ENCODE measurements at regions not wholly inside any gene's neighbourhood (a gene's known extent, or its start where the extent isn't known, plus 50 kb on each side); places are given as distances from the start of the nearest gene placed in this dataset.

GRCh38 chr17:53909802-53910201 is 87.1 kb downstream of the KIF2B start:
- no peaks in the 10 kb centered on the region for H3K27me3 ChIP-seq
- no peaks in the 10 kb centered on the region for H3K9me3 ChIP-seq
- no peaks in the 10 kb centered on the region for H3K4me1 ChIP-seq
- DNase-seq, result no peak
- H3K36me3 ChIP-seq, result no peaks in the 10 kb centered on the region
- TF ChIP-seq, protein P1, sequence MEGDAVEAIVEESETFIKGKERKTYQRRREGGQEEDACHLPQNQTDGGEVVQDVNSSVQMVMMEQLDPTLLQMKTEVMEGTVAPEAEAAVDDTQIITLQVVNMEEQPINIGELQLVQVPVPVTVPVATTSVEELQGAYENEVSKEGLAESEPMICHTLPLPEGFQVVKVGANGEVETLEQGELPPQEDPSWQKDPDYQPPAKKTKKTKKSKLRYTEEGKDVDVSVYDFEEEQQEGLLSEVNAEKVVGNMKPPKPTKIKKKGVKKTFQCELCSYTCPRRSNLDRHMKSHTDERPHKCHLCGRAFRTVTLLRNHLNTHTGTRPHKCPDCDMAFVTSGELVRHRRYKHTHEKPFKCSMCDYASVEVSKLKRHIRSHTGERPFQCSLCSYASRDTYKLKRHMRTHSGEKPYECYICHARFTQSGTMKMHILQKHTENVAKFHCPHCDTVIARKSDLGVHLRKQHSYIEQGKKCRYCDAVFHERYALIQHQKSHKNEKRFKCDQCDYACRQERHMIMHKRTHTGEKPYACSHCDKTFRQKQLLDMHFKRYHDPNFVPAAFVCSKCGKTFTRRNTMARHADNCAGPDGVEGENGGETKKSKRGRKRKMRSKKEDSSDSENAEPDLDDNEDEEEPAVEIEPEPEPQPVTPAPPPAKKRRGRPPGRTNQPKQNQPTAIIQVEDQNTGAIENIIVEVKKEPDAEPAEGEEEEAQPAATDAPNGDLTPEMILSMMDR (IDR thresholded peaks at IDR 0.05; ENCODE audit: low read depth, low read length), result no peak
- H3K4me3 ChIP-seq (ENCODE audit: low read depth, low read length), result no peak overlapping the region

DNA sequence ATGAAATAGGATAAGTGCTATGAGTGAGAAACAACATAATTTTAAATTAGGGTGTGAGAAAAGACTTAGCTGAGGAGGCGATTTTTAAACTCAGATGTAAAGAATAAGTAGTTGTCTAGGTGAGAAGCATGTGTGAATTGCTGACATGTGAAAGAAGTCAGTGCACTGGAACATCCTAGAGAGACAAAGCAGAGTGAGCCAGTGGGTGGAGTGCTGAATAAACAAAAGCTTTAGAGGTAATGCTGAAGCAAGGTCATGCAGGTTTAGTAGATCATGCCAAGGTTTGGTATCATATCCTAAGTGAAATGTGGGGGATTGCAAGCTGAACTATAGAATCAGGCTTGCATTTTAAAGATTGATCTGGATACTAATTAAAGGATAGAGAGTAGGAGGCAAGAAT is 89.4 kb downstream of the KIF2B start:
- no peaks in the 10 kb centered on the region for H3K36me3 ChIP-seq
- H3K4me1 ChIP-seq, result no peaks in the 10 kb centered on the region
- H3K4me3 ChIP-seq (ENCODE audit: low read depth, low read length), result no peak overlapping the region
- TF ChIP-seq, protein P1 (IDR thresholded peaks at IDR 0.05; ENCODE audit: low read depth, low read length), result no peak
- no peak for DNase-seq
- no peaks in the 10 kb centered on the region for H3K27me3 ChIP-seq
- no peaks in the 10 kb centered on the region for H3K9me3 ChIP-seq

DNA sequence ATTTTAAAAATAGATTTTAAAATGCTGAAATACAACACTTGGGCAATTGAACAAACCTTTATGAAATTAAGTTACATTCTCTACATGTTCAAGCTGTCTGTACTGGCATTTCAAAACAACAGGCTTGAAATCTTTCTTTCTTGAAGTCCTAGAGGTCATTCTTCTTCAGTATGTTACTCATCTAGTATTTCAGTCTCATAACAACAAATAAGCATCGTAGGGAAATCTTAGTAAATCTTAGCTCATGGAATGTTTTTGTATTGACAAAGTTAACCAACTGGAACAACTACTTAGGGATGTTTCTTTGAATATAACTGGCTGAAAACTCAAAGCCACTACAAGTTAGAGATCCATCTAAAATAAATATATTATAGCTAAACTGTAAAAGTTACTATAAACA is 96.6 kb downstream of the KIF2B start:
- TF ChIP-seq, protein P1 (IDR thresholded peaks at IDR 0.05; ENCODE audit: low read depth, low read length), result no peak

GRCh38 chr17:53924530-53925455 is 102.1 kb downstream of the KIF2B start:
- H3K9me3 ChIP-seq, result no peaks in the 10 kb centered on the region
- DNase-seq, result no peak
- TF ChIP-seq, protein P1 (IDR thresholded peaks at IDR 0.05; ENCODE audit: low read depth, low read length), result no peak
- no peaks in the 10 kb centered on the region for H3K27me3 ChIP-seq
- no peaks in the 10 kb centered on the region for H3K36me3 ChIP-seq
- H3K4me1 ChIP-seq, result no peaks in the 10 kb centered on the region
- no peak overlapping the region for H3K4me3 ChIP-seq (ENCODE audit: low read depth, low read length)

More for the DNA sequence above, 96.6 kb downstream of the KIF2B start:
- no peaks in the 10 kb centered on the region for H3K4me1 ChIP-seq
- DNase-seq, result no peak
- H3K4me3 ChIP-seq (ENCODE audit: low read depth, low read length), result no peak overlapping the region
- H3K9me3 ChIP-seq, result no peaks in the 10 kb centered on the region
- H3K36me3 ChIP-seq, result no peaks in the 10 kb centered on the region
- no peaks in the 10 kb centered on the region for H3K27me3 ChIP-seq

- no peak for DNase-seq
- H3K4me1 ChIP-seq, result no peaks in the 10 kb centered on the region
- no peaks in the 10 kb centered on the region for H3K9me3 ChIP-seq
- H3K4me3 ChIP-seq (ENCODE audit: low read depth, low read length), result no peak overlapping the region
- no peaks in the 10 kb centered on the region for H3K36me3 ChIP-seq
- no peaks in the 10 kb centered on the region for H3K27me3 ChIP-seq
- TF ChIP-seq, protein P1 (IDR thresholded peaks at IDR 0.05; ENCODE audit: low read depth, low read length), result no peak
Observed at GRCh38 chr17:53932386-53932785, 109.7 kb downstream of the KIF2B start.

DNA sequence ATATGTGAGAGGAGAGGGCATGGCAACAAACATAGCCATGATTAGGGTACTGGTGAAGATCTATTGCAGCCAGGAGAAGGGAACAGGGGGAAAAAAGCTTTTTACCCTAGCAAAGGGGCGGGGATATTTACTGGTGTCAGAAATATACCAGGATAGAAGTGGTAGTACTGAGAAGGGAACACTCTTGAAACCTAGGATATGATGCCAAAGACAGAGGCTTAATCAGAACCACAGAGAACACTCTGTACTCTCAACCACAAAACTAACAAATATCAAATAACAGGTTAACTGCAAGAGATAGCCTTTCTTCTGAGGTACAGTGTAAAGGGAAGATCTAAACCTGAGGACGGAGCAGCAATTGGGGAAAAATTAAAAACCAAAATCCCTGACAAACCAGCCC is 112.2 kb downstream of the KIF2B start:
- Histone ChIP-seq H3K36me3 (no peaks in the 10 kb centered on the region), H3K4me3 (ENCODE audit: low read depth, low read length) (no peak overlapping the region), H3K27me3 (no peaks in the 10 kb centered on the region), H3K9me3 (no peaks in the 10 kb centered on the region), H3K4me1 (no peaks in the 10 kb centered on the region)
- no peak for DNase-seq
- TF ChIP-seq, protein P1 (IDR thresholded peaks at IDR 0.05; ENCODE audit: low read depth, low read length), result no peak
